Prostate gland (tissue), 2 donors: ENCODE measurements at regions not wholly inside any gene's neighbourhood (a gene's known extent, or its start where the extent isn't known, plus 50 kb on each side); places are given as distances from the start of the nearest gene placed in this dataset.

Source experiments
- DNase-seq: peaks from one replicate; pipeline ENCODE4 v3.0.0-alpha.2; 2019; ENCODE audit warnings: low spot score
- H3K27ac ChIP-seq, 2 donors: fragments of 200-600 bp; sonication (generic); 2 replicates each; pipeline ENCODE4 v1.5.1; 2017 to 2019
- H3K27me3 ChIP-seq: fragments of 200-600 bp; sonication (generic); replicated peaks from 2 replicates; pipeline ENCODE4 v1.5.1; 2019; ENCODE audit not compliant: insufficient read depth
- H3K36me3 ChIP-seq, 2 donors: fragments of 200-600 bp; sonication (generic); 1 replicate in 1 of 2; 2 replicates in 1 of 2; pipeline versions ENCODE4 v1.5.1 to v1.8.1; 2017 to 2019
- H3K4me1 ChIP-seq: fragments of 200-600 bp; sonication (generic); replicated peaks from 2 replicates; pipeline ENCODE4 v1.5.1; 2019
- H3K4me3 ChIP-seq, 2 donors: fragments of 200-600 bp; sonication (generic); 2 replicates each; pipeline ENCODE4 v1.5.1; 2017 to 2019
- H3K9me3 ChIP-seq: fragments of 200-600 bp; sonication (generic); 2 replicates; pipeline ENCODE4 v1.5.1; 2017
- CTCF ChIP-seq, 4 experiments: fragments of 200-600 bp in 2 of 4; fragments of 450-650 bp in 2 of 4; sonication (generic) in 2 of 4; IDR thresholded peaks; 1 replicate in 3 of 4; 2 replicates in 1 of 4; pipeline ENCODE4 v1.5.1; 2016 to 2019; ENCODE audit warnings: antibody characterized with exemption in 4 of 4, mild to moderate bottlenecking in 2 of 4, moderate library complexity in 2 of 4
- POLR2A ChIP-seq: fragments of 450-650 bp; IDR thresholded peaks from one replicate; pipeline ENCODE4 v1.6.1; 2016; ENCODE audit warnings: antibody characterized with exemption, mild to moderate bottlenecking
- POLR2AphosphoS5 ChIP-seq: sonication (generic); formaldehyde crosslinking; IDR thresholded peaks from one replicate; pipeline ENCODE4 v1.6.1; 2017; ENCODE audit warnings: antibody characterized with exemption
- WGBS: methylation state at CpG from one replicate; pipeline ENCODE4 v1.1.5; 2018; 5-methylcytosine and 5-hydroxymethylcytosine counted together
- intact Hi-C: fragments of 100-400 bp; cut with DNase I; formaldehyde crosslinking; loops from one replicate; pipeline ENCODE4 v1.14.2; 2022

- TF ChIP-seq POLR2AphosphoS5 (no peak), CTCF (IDR thresholded peaks at IDR 0.05) (no peak), POLR2A (no peak)
- no peaks in the 10 kb centered on the region for H3K36me3 ChIP-seq
- H3K4me3 ChIP-seq: no peak overlapping the region
- no peak for DNase-seq
- H3K9me3 ChIP-seq: no peaks in the 10 kb centered on the region
- H3K4me1 ChIP-seq: no peaks in the 10 kb centered on the region
- no peaks in the 10 kb centered on the region for H3K27me3 ChIP-seq
- WGBS: 22% methylated on average over 22 of the region's 22 CpGs
- intact Hi-C loops: no loop called here
- H3K27ac ChIP-seq: no peak overlapping the region
Observed at GRCh38 chr12:114762490-114763110, 78.6 kb upstream of the TBX3 start.

DNA sequence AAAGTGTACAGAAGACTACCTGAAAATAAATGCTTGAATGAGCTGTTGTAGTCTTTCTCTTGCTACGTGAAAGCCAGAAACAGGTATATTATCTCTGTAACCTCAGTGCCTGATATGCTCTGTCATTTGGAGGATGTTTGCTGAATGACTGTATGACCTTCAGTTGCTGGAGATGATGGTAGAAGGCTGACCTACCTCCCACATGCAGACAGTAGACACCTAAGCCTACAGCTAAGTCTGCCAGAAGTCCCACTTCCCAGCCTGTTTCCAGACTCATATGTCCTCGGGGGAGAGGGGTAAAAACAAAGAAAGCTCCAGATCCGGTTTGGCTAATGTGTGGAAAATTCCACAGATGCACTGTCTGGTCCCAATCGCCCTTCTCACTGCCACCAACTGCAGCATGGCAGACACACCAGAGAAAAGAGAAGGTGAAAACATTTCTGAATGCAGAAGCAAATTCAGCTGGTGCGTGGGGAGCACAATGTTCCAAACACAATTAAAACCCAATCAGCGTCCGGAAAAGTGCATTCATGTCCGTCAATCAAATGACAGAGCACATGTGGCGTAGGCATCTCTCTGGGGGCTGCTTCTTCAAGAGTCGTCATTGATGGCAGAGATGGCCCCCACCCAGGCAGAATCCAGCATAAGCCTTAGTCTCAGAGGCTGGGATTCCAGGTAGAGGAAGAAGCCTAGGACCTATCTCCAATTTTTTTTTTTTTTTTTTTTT is 76.3 kb upstream of the TBX3 start:
- Histone ChIP-seq H3K27ac (no peak overlapping the region), H3K4me1 (no peaks in the 10 kb centered on the region), H3K9me3 (no peaks in the 10 kb centered on the region), H3K4me3 (no peak overlapping the region), H3K36me3 (no peaks in the 10 kb centered on the region), H3K27me3 (no peaks in the 10 kb centered on the region)
- no peak for DNase-seq
- WGBS: 64% methylated on average over 10 of the region's 10 CpGs
- TF ChIP-seq CTCF (IDR thresholded peaks at IDR 0.05): no peak
- intact Hi-C loops: no loop called here

DNA sequence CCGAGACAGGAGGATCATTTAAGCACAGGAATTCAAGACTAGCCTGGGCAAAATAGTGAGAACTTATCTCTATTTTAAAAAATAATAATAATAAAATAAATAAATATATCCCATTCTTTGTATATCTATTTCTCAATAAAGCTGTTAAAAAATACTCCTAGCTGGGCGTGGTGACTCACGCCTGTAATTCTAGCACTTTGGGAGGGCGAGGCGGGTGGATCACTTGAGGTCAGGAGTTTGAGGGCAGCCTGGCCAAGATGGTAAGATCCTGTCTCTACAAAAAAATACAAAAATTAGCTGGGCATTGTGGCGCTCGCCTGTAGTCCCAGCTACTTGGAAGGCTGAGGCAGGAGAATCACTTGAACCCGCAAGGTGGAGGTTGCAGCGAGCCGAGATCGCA is 75.7 kb upstream of the TBX3 start:
- Histone ChIP-seq H3K4me1 (no peaks in the 10 kb centered on the region), H3K36me3 (no peaks in the 10 kb centered on the region), H3K4me3 (no peak overlapping the region), H3K9me3 (no peaks in the 10 kb centered on the region), H3K27me3 (no peaks in the 10 kb centered on the region), H3K27ac (no peak overlapping the region)
- intact Hi-C loops: no loop called here
- TF ChIP-seq POLR2AphosphoS5 (no peak), CTCF (IDR thresholded peaks at IDR 0.05) (no peak), POLR2A (no peak)
- no peak for DNase-seq
- WGBS: 98% methylated on average over 11 of the region's 11 CpGs

DNA sequence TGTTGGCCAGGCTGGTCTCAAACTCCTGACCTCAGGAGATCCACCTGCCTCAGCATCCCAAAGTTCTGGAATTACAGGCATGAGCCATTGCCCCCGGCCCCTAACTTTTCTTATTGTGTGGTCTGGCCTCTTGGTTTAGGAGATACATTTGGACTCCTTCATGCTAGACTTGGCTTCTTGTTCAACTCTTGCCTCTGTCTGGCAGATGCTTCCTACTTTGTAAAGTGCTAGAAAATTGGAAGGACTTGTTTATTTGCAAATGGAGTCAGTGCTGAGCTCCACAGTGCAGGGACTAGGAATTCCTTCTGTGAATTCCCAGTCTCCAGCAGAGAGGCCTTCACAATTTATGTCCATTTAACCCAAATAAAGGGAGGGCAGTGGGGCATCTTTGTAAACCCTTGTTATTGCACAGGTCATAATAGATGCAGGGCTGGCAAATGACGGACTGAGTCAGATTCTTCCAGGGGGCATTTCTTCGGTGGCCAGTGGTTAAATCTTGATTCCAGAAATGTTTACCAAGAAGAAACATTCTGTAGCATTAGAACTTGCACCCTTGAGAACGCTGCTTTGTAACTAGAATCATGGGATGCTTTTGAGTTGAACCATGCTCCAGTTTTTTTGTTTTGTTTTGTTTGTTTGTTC is 73.8 kb upstream of the TBX3 start:
- no peak for TF ChIP-seq POLR2A
- TF ChIP-seq POLR2AphosphoS5: no peak
- TF ChIP-seq CTCF (IDR thresholded peaks at IDR 0.05): no peak
- Histone ChIP-seq H3K4me3 (no peak overlapping the region), H3K27ac (no peak overlapping the region), H3K9me3 (no peaks in the 10 kb centered on the region), H3K4me1 (no peaks in the 10 kb centered on the region), H3K36me3 (no peaks in the 10 kb centered on the region), H3K27me3 (no peaks in the 10 kb centered on the region)
- intact Hi-C loops: no loop called here
- 77% methylated on average over 4 of the region's 4 CpGs for WGBS
- DNase-seq: no peak

- Histone ChIP-seq H3K9me3 (no peaks in the 10 kb centered on the region), H3K36me3 (no peaks in the 10 kb centered on the region), H3K27ac (no peak overlapping the region), H3K4me1 (no peaks in the 10 kb centered on the region), H3K4me3 (no peak overlapping the region), H3K27me3 (no peaks in the 10 kb centered on the region)
- intact Hi-C loops: no loop called here
- no peak for DNase-seq
- TF ChIP-seq POLR2AphosphoS5: no peak
- no peak for TF ChIP-seq CTCF (IDR thresholded peaks at IDR 0.05)
- TF ChIP-seq POLR2A: no peak
- 69% methylated on average over 8 of the region's 8 CpGs for WGBS
Observed at GRCh38 chr12:114752217-114752616, 68.2 kb upstream of the TBX3 start.
